NCI-H2227 treated with DMSO at 0.1 percent for 48 hours (cell line): ENCODE measurements at regions not wholly inside any gene's neighbourhood (a gene's known extent, or its start where the extent isn't known, plus 50 kb on each side); places are given as distances from the start of the nearest gene placed in this dataset.

Experiments used
- DNase-seq: peaks from one replicate; lab custom pipeline; 2025; lab: John Stamatoyannopoulos, UW

GRCh38 chr18:60663060-60663989 lies 290.8 kb upstream of the MC4R start:
- DNase-seq = no peak

GRCh38 chr18:60664736-60665135 lies 292.2 kb upstream of the MC4R start:
- no peak for DNase-seq

- DNase-seq = no peak
These were observed 294.4 kb upstream of the MC4R start for GRCh38 chr18:60667016-60667415.

- peak; percentile 61 for DNase-seq
These were observed 296.0 kb upstream of the MC4R start for GRCh38 chr18:60668583-60668982.

GRCh38 chr18:60669938-60670337 lies 297.4 kb upstream of the MC4R start:
- DNase-seq = no peak

GRCh38 chr18:60671021-60671420 lies 298.4 kb upstream of the MC4R start:
- no peak for DNase-seq

- DNase-seq = no peak
These were observed 302.6 kb upstream of the MC4R start for GRCh38 chr18:60675126-60675525.

GRCh38 chr18:60675801-60676200 lies 303.2 kb upstream of the MC4R start:
- DNase-seq = no peak

- no peak for DNase-seq
These were observed 304.2 kb upstream of the MC4R start for GRCh38 chr18:60676815-60677214.

- peak; percentile 37 for DNase-seq
These were observed 312.4 kb upstream of the MC4R start for GRCh38 chr18:60684843-60685513.

- no peak for DNase-seq
These were observed 313.6 kb upstream of the MC4R start for GRCh38 chr18:60686142-60686541.

GRCh38 chr18:60691061-60691460 lies 318.5 kb upstream of the MC4R start:
- no peak for DNase-seq

GRCh38 chr18:60693426-60693825 lies 320.9 kb upstream of the MC4R start:
- no peak for DNase-seq

GRCh38 chr18:60698901-60699300 lies 326.3 kb upstream of the MC4R start:
- DNase-seq = no peak

GRCh38 chr18:60722742-60723141 lies 350.2 kb upstream of the MC4R start:
- no peak for DNase-seq

- DNase-seq = no peak
These were observed 359.6 kb upstream of the MC4R start for GRCh38 chr18:60732143-60732542.

- no peak for DNase-seq
These were observed 366.6 kb upstream of the MC4R start for GRCh38 chr18:60739212-60739611.

GRCh38 chr18:60740313-60740712 lies 367.7 kb upstream of the MC4R start:
- no peak for DNase-seq

- DNase-seq = no peak
These were observed 373.9 kb upstream of the MC4R start for GRCh38 chr18:60746491-60746890.

- DNase-seq = no peak
These were observed 374.3 kb upstream of the MC4R start for GRCh38 chr18:60746919-60747318.

GRCh38 chr18:60753753-60754152 lies 381.2 kb upstream of the MC4R start:
- DNase-seq = no peak

GRCh38 chr18:60754413-60755009 lies 381.9 kb upstream of the MC4R start:
- no peak for DNase-seq

- DNase-seq = no peak
These were observed 382.6 kb upstream of the MC4R start for GRCh38 chr18:60755134-60755533.
